A673 (cell line): ENCODE measurements at regions not wholly inside any gene's neighbourhood (a gene's known extent, or its start where the extent isn't known, plus 50 kb on each side); places are given as distances from the start of the nearest gene placed in this dataset.

Experiments
- BruUV-seq: library from RNA; stranded (reverse); fragments of 400-500 nt; replicated peaks from 2 replicates; lab custom pipeline; 2021; lab: Mats Ljungman, UMichigan
- CTCF ChIA-PET: fragments of 300-600 bp; sonication (Branson Sonifier 250); formaldehyde crosslinking; loops from one replicate; lab custom pipeline; 2022; ENCODE audit warnings: antibody characterized with exemption; lab: Charles Lee
- POLR2A ChIA-PET: fragments of 300-600 bp; sonication (Branson Sonifier 250); formaldehyde crosslinking; loops from one replicate; lab custom pipeline; 2022; ENCODE audit warnings: antibody characterized with exemption; ENCODE audit not compliant: low non-redundant PET; lab: Charles Lee
- DNase-seq: peaks from one replicate; pipeline ENCODE4 v3.0.0-alpha.2; 2015; ENCODE audit warnings: low spot score
- H3K27ac ChIP-seq: fragments of 200-600 bp; sonication (generic); 2 replicates; pipeline ENCODE4 v1.5.1; 2016; ENCODE audit warnings: mixed run types, low read depth, mild to moderate bottlenecking, mixed read lengths, antibody characterized with exemption, low read length; ENCODE audit not compliant: poor library complexity, severe bottlenecking
- H3K27me3 ChIP-seq: fragments of 200-600 bp; sonication (generic); replicated peaks from 2 replicates; pipeline ENCODE4 v1.6.1; 2017; ENCODE audit warnings: mixed run types, low read depth, mild to moderate bottlenecking, mixed read lengths, antibody characterized with exemption, low read length; ENCODE audit not compliant: insufficient read depth, poor library complexity
- H3K36me3 ChIP-seq: fragments of 200-600 bp; sonication (generic); 2 replicates; pipeline ENCODE4 v1.6.1; 2016; ENCODE audit warnings: mixed run types, mild to moderate bottlenecking, mixed read lengths, antibody characterized with exemption, low read length; ENCODE audit not compliant: insufficient read depth, poor library complexity, severe bottlenecking
- H3K4me1 ChIP-seq: fragments of 200-600 bp; sonication (generic); 2 replicates; pipeline ENCODE4 v1.6.1; 2017; ENCODE audit warnings: mixed run types, mild to moderate bottlenecking, mixed read lengths, antibody characterized with exemption, low read length; ENCODE audit not compliant: insufficient read depth, poor library complexity, severe bottlenecking
- H3K4me3 ChIP-seq: fragments of 200-600 bp; sonication (generic); 2 replicates; pipeline ENCODE4 v1.5.1; 2016; ENCODE audit warnings: low read depth, mixed run types, mild to moderate bottlenecking, mixed read lengths, low read length; ENCODE audit not compliant: poor library complexity, severe bottlenecking
- H3K9me3 ChIP-seq: fragments of 200-600 bp; sonication (generic); 2 replicates; pipeline ENCODE4 v1.6.1; 2016; ENCODE audit warnings: mixed run types, low read depth, mild to moderate bottlenecking, mixed read lengths, antibody characterized with exemption, low read length; ENCODE audit not compliant: poor library complexity, severe bottlenecking
- EZH2 ChIP-seq: fragments of 200-600 bp; sonication (generic); IDR thresholded peaks from 2 replicates; pipeline ENCODE4 v1.6.1; 2017; ENCODE audit warnings: borderline replicate concordance, low read depth, mild to moderate bottlenecking, mixed read lengths, antibody characterized with exemption, low read length; ENCODE audit not compliant: poor library complexity, severe bottlenecking
- intact Hi-C: fragments of 100-400 bp; cut with micrococcal nuclease; formaldehyde crosslinking; loops from one replicate; pipeline ENCODE4 v1.10.0; 2022; ENCODE audit not compliant: unreplicated experiment
- TF ChIP-seq, protein P1 (sequence below): fragments of 300-800, 200-600 bp; sonication (generic); conservative IDR thresholded peaks from 2 replicates; pipeline ENCODE4 v1.5.1; 2017; ENCODE audit warnings: low read depth, mild to moderate bottlenecking, antibody characterized with exemption, low read length, moderate library complexity, mixed read lengths

DNA sequence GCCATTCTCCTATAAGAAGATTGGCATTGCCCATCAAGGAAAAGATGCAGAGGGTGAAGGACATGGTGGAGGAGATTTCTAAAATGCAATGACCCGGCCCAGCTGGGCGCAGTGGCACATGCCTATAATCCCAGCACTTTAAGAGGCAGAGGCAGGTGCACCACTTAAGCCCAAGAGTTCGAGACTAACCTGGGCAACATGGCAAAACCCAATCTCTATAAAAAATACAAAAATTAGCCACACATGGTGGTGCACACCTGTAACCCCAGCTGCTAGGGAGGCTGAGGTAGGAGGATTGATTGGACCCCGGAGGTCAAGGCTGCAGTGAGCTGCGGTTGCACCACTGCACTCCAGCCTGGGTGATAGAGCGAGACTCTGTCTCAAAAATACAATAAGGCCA is 331.8 kb downstream of the FOXO1 start:
- intact Hi-C loops = no loop called here
- Histone ChIP-seq H3K27me3 (no peaks in the 10 kb centered on the region), H3K27ac (no peak overlapping the region), H3K36me3 (no peaks in the 10 kb centered on the region), H3K9me3 (no peaks in the 10 kb centered on the region), H3K4me1 (no peaks in the 10 kb centered on the region), H3K4me3 (no peak overlapping the region)
- CTCF ChIA-PET = no interaction called here
- POLR2A ChIA-PET = no interaction called here
- no TSS peak for BruUV-seq
- DNase-seq = no peak
- TF ChIP-seq, protein P1, sequence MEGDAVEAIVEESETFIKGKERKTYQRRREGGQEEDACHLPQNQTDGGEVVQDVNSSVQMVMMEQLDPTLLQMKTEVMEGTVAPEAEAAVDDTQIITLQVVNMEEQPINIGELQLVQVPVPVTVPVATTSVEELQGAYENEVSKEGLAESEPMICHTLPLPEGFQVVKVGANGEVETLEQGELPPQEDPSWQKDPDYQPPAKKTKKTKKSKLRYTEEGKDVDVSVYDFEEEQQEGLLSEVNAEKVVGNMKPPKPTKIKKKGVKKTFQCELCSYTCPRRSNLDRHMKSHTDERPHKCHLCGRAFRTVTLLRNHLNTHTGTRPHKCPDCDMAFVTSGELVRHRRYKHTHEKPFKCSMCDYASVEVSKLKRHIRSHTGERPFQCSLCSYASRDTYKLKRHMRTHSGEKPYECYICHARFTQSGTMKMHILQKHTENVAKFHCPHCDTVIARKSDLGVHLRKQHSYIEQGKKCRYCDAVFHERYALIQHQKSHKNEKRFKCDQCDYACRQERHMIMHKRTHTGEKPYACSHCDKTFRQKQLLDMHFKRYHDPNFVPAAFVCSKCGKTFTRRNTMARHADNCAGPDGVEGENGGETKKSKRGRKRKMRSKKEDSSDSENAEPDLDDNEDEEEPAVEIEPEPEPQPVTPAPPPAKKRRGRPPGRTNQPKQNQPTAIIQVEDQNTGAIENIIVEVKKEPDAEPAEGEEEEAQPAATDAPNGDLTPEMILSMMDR = no peak
- TF ChIP-seq EZH2 = no peak

DNA sequence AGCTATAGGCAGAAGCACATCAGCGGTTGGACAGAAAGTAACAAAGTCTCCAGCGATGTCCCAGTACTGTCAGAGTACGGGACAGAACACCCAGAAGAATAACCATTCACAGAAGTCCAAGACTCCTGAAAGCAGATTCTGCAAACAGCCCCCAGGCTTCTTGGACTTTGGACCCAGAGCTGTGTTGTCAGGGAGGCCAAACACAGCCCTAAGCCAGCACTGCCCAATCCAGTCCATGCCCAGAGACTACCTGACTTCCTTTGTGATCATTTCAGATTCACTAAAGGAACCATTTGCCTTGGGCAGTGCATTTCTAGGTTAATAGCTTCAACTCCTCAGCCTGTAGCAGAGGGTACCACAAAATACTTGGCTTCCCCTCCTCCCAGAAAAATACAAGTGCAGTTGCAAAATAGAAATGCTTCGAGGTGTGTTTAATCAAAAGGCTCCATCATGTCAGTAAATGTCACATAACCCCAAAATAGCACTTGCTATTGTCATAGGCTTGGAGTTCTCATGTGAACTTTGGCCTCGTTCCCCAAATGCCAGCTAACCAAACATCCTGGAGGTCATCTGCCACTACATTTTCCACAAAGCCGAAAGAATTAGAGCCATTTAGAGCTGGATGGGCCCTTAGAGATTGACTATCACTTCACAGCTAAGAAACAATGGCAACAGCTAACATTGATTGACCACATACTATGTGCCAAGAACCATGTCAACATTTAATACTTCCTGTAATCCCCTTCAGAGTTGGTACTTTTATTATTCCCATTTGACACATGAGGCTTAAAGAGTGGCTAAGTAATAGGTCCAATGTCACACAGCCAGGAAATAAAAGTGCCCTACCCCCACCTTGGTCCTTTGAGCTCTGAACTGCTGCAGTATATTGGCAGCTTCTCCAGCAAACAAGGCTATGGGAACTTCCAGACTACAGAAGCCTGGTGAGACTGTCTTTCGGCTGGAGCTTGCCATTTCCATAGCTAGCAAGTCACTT is 329.9 kb downstream of the FOXO1 start:
- no peaks in the 10 kb centered on the region for H3K27me3 ChIP-seq
- POLR2A ChIA-PET = no interaction called here
- TF ChIP-seq, protein P1 = no peak
- no peak for TF ChIP-seq EZH2
- DNase-seq = no peak
- CTCF ChIA-PET = no interaction called here
- intact Hi-C loops = no loop called here
- H3K4me3 ChIP-seq = no peak overlapping the region
- no peak overlapping the region for H3K27ac ChIP-seq
- no peaks in the 10 kb centered on the region for H3K4me1 ChIP-seq
- no peaks in the 10 kb centered on the region for H3K36me3 ChIP-seq
- H3K9me3 ChIP-seq = no peaks in the 10 kb centered on the region
- no TSS peak for BruUV-seq

- CTCF ChIA-PET = no interaction called here
- H3K36me3 ChIP-seq = no peaks in the 10 kb centered on the region
These were observed 328.8 kb downstream of the FOXO1 start for GRCh38 chr13:40337651-40338050.

More at GRCh38 chr13:40337651-40338050, 328.8 kb downstream of the FOXO1 start:
- TF ChIP-seq, protein P1 = no peak
- no peak for TF ChIP-seq EZH2
- no peak for DNase-seq
- no peaks in the 10 kb centered on the region for H3K9me3 ChIP-seq
- POLR2A ChIA-PET = interaction anchor here (0.8 kb wide), 1 partner anchor 334 kb away, joined by 3 read pairs; no protein-coding TSS in a partner anchor
- intact Hi-C loops = no loop called here
- no peak overlapping the region for H3K27ac ChIP-seq
- BruUV-seq = no TSS peak
- H3K27me3 ChIP-seq = no peaks in the 10 kb centered on the region
- no peak overlapping the region for H3K4me3 ChIP-seq
- H3K4me1 ChIP-seq = no peaks in the 10 kb centered on the region
